Activated T-cell treated with anti-CD3 and anti-CD28 coated beads for 48 hours (primary cell): ENCODE measurements at regions not wholly inside any gene's neighbourhood (a gene's known extent, or its start where the extent isn't known, plus 50 kb on each side); places are given as distances from the start of the nearest gene placed in this dataset.

Source experiments
- DNase-seq: peaks from one replicate; pipeline ENCODE4 v3.0.0-alpha.2; 2020; ENCODE audit warnings: low read depth

GRCh38 chr4:147428583-147428982 lies 52.3 kb upstream of the EDNRA start:
- no peak for DNase-seq

GRCh38 chr4:147430111-147430510 lies 50.8 kb upstream of the EDNRA start:
- no peak for DNase-seq
